ENCODE measurements at regions not wholly inside any gene's neighbourhood (a gene's known extent, or its start where the extent isn't known, plus 50 kb on each side); places are given as distances from the start of the nearest gene placed in this dataset.

DNA sequence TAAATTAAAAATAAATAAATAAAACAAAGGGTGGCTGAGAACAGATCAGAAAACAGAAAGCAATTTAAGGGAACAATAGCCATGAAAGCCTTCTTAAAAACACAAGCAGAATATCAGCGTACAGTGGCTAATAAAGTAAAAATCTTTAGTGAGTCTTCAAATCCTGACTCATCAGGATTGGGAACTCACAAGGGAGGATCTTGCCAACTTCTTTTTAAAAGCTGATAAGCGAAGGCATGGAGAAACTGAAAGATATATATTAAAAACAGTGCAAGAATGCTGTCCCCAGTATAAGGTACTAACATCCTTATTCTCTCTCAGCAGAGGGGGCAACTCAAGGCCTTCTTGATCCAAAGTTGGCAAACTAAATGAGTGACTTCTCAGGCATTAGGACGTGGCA lies 180.1 kb downstream of the DHX15 start:
- TF ChIP-seq, protein P1, sequence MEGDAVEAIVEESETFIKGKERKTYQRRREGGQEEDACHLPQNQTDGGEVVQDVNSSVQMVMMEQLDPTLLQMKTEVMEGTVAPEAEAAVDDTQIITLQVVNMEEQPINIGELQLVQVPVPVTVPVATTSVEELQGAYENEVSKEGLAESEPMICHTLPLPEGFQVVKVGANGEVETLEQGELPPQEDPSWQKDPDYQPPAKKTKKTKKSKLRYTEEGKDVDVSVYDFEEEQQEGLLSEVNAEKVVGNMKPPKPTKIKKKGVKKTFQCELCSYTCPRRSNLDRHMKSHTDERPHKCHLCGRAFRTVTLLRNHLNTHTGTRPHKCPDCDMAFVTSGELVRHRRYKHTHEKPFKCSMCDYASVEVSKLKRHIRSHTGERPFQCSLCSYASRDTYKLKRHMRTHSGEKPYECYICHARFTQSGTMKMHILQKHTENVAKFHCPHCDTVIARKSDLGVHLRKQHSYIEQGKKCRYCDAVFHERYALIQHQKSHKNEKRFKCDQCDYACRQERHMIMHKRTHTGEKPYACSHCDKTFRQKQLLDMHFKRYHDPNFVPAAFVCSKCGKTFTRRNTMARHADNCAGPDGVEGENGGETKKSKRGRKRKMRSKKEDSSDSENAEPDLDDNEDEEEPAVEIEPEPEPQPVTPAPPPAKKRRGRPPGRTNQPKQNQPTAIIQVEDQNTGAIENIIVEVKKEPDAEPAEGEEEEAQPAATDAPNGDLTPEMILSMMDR (IDR thresholded peaks at IDR 0.05): no peak
- no peak for TF ChIP-seq POLR2A (IDR thresholded peaks at IDR 0.05)
